MCF 10A (cell line): ENCODE measurements at regions not wholly inside any gene's neighbourhood (a gene's known extent, or its start where the extent isn't known, plus 50 kb on each side); places are given as distances from the start of the nearest gene placed in this dataset.
A peak's percentile ranks its signal among the peaks of the same experiment; 100 is the strongest.

Experiments used
- BruUV-seq: library from RNA; stranded (reverse); fragments of 400-500 nt; replicated peaks from 2 replicates; lab custom pipeline; 2021; lab: Mats Ljungman, UMichigan
- CTCF ChIA-PET: fragments of 300-600 bp; sonication (Branson Sonifier 250); formaldehyde crosslinking; extraction: SDS; loops from one replicate; lab custom pipeline; 2021; ENCODE audit warnings: antibody characterized with exemption, inconsistent platforms; lab: Yijun Ruan, JAX
- POLR2A ChIA-PET: fragments of 300-600, 350-650 bp; sonication (Branson Sonifier 250); formaldehyde crosslinking; extraction: SDS; loops from one replicate; lab custom pipeline; 2020; ENCODE audit warnings: antibody characterized with exemption, inconsistent platforms; lab: Yijun Ruan, JAX
- DNase-seq: peaks from one replicate; pipeline ENCODE4 v3.0.0-alpha.2; 2018; ENCODE audit not compliant: unreplicated experiment
- H3K27ac Mint-ChIP-seq: one replicate; pipeline ENCODE4 v1.8.0; 2022; ENCODE audit warnings: mild to moderate bottlenecking, low read depth, mixed read lengths; ENCODE audit not compliant: unreplicated experiment
- H3K27me3 Mint-ChIP-seq: one replicate; pipeline ENCODE4 v1.8.0; 2022; ENCODE audit warnings: mixed read lengths; ENCODE audit not compliant: insufficient read depth, unreplicated experiment
- H3K36me3 Mint-ChIP-seq: one replicate; pipeline ENCODE4 v1.8.0; 2022; ENCODE audit warnings: mild to moderate bottlenecking, moderate library complexity, mixed read lengths; ENCODE audit not compliant: insufficient read depth, unreplicated experiment
- H3K4me1 Mint-ChIP-seq: one replicate; pipeline ENCODE4 v1.8.0; 2022; ENCODE audit warnings: mixed read lengths; ENCODE audit not compliant: insufficient read depth, unreplicated experiment
- H3K4me3 Mint-ChIP-seq: one replicate; pipeline ENCODE4 v1.8.0; 2022; ENCODE audit warnings: mild to moderate bottlenecking, moderate library complexity, mixed read lengths; ENCODE audit not compliant: unreplicated experiment
- H3K9me3 Mint-ChIP-seq: one replicate; pipeline ENCODE4 v1.8.0; 2022; ENCODE audit warnings: mixed read lengths; ENCODE audit not compliant: unreplicated experiment
- CTCF ChIP-seq: fragments of 200-600 bp; IDR thresholded peaks from one replicate; pipeline ENCODE4 v1.8.0; 2022; ENCODE audit warnings: antibody characterized with exemption, mild to moderate bottlenecking; ENCODE audit not compliant: unreplicated experiment
- intact Hi-C: fragments of 100-400 bp; cut with micrococcal nuclease; formaldehyde crosslinking; loops from 2 replicates; pipeline ENCODE4 v1.14.1; 2022

- no peak for DNase-seq
- ChIA-PET CTCF (no interaction called here), POLR2A (no interaction called here)
- TF ChIP-seq CTCF = no peak
- H3K4me3 Mint-ChIP-seq = no peak overlapping the region
- H3K4me1 Mint-ChIP-seq = no peaks in the 10 kb centered on the region
- no TSS peak for BruUV-seq
- no peaks in the 10 kb centered on the region for H3K9me3 Mint-ChIP-seq
- peaks cover 89% of the 10 kb centered on the region for H3K27me3 Mint-ChIP-seq
- H3K27ac Mint-ChIP-seq = no peak overlapping the region
- no peaks in the 10 kb centered on the region for H3K36me3 Mint-ChIP-seq
- intact Hi-C loops = no loop called here
Measured at GRCh38 chr10:80938903-80939302, 401.2 kb downstream of the SH2D4B start.

- POLR2A ChIA-PET = interaction anchor here (1.0 kb wide), 1 partner anchor 73 kb away, joined by 3 read pairs; no protein-coding TSS in a partner anchor
- BruUV-seq = no TSS peak
- H3K27me3 Mint-ChIP-seq = peaks cover 81% of the 10 kb centered on the region
- H3K9me3 Mint-ChIP-seq = no peaks in the 10 kb centered on the region
- no peak overlapping the region for H3K4me3 Mint-ChIP-seq
- CTCF ChIA-PET = interaction anchor here (0.6 to 2.2 kb wide), 20 partner anchors 8 to 281 kb away, joined by 3 to 14 read pairs (median 4); no protein-coding TSS in a partner anchor
- H3K36me3 Mint-ChIP-seq = no peaks in the 10 kb centered on the region
- intact Hi-C loops = no loop called here
- H3K27ac Mint-ChIP-seq = no peak overlapping the region
- peak; percentile 32 for DNase-seq
- no peaks in the 10 kb centered on the region for H3K4me1 Mint-ChIP-seq
- peak; percentile 40 for TF ChIP-seq CTCF
Measured at GRCh38 chr10:80945264-80945880, 407.7 kb downstream of the SH2D4B start.

- no peaks in the 10 kb centered on the region for H3K4me1 Mint-ChIP-seq
- no peak overlapping the region for H3K4me3 Mint-ChIP-seq
- DNase-seq = no peak
- no peaks in the 10 kb centered on the region for H3K9me3 Mint-ChIP-seq
- ChIA-PET CTCF (interaction anchor here (0.7 to 2.2 kb wide), 13 partner anchors 10 to 281 kb away, joined by 3 to 14 read pairs (median 5); no protein-coding TSS in a partner anchor), POLR2A (interaction anchor here (1.0 kb wide), 1 partner anchor 72 kb away, joined by 3 read pairs; no protein-coding TSS in a partner anchor)
- intact Hi-C loops = no loop called here
- H3K36me3 Mint-ChIP-seq = peaks cover 5% of the 10 kb centered on the region
- H3K27ac Mint-ChIP-seq = no peak overlapping the region
- TF ChIP-seq CTCF = no peak
- BruUV-seq = no TSS peak
- H3K27me3 Mint-ChIP-seq = peaks cover 74% of the 10 kb centered on the region
Measured at GRCh38 chr10:80946073-80946472, 408.4 kb downstream of the SH2D4B start.

- POLR2A ChIA-PET = no interaction called here
- TF ChIP-seq CTCF = no peak
- CTCF ChIA-PET = interaction anchor here (0.7 to 2.2 kb wide), 3 partner anchors 245 to 284 kb away, joined by 4 to 8 read pairs (median 7); no protein-coding TSS in a partner anchor
- BruUV-seq = no TSS peak
- H3K36me3 Mint-ChIP-seq = peaks cover 5% of the 10 kb centered on the region
- H3K9me3 Mint-ChIP-seq = no peaks in the 10 kb centered on the region
- H3K27me3 Mint-ChIP-seq = peaks cover 63% of the 10 kb centered on the region
- intact Hi-C loops = no loop called here
- no peak overlapping the region for H3K27ac Mint-ChIP-seq
- no peaks in the 10 kb centered on the region for H3K4me1 Mint-ChIP-seq
- DNase-seq = no peak
- no peak overlapping the region for H3K4me3 Mint-ChIP-seq
Measured at GRCh38 chr10:80946957-80947726, 409.4 kb downstream of the SH2D4B start.
